Neural cell (in vitro differentiated cells): ENCODE measurements at regions not wholly inside any gene's neighbourhood (a gene's known extent, or its start where the extent isn't known, plus 50 kb on each side); places are given as distances from the start of the nearest gene placed in this dataset.

Experiments
- H2AFZ ChIP-seq: fragments of 200-600, 300-800 bp; sonication (generic), shearing (Covaris generic); 2 replicates; pipeline ENCODE4 v1.6.0; 2014; ENCODE audit warnings: low read depth, mild to moderate bottlenecking, antibody characterized with exemption, low read length, moderate library complexity
- H3F3A ChIP-seq: fragments of 200-600 bp; shearing (Covaris generic); 2 replicates; pipeline ENCODE4 v1.6.1; 2016; ENCODE audit warnings: mild to moderate bottlenecking, moderate library complexity, mixed read lengths, antibody characterized with exemption, low read length; ENCODE audit not compliant: insufficient read depth, poor library complexity, severe bottlenecking
- H3K27ac ChIP-seq: fragments of 200-600, 300-800 bp; sonication (generic), shearing (Covaris generic); 2 replicates; pipeline ENCODE4 v1.5.1; 2014; ENCODE audit warnings: mild to moderate bottlenecking, low read length, moderate library complexity
- H3K27me3 ChIP-seq: fragments of 300-800, 200-600 bp; sonication (generic), shearing (Covaris generic); 2 replicates; pipeline ENCODE4 v1.6.0; 2014; ENCODE audit warnings: mild to moderate bottlenecking, low read depth, low read length, moderate library complexity; ENCODE audit not compliant: insufficient read depth
- H3K36me3 ChIP-seq: fragments of 300-800, 200-600 bp; sonication (generic), shearing (Covaris generic); 2 replicates; pipeline ENCODE4 v1.5.1; 2014; ENCODE audit warnings: mild to moderate bottlenecking, antibody characterized with exemption, low read length, moderate library complexity; ENCODE audit not compliant: insufficient read depth
- H3K4me2 ChIP-seq: fragments of 300-800, 200-600 bp; sonication (generic), shearing (Covaris generic); 2 replicates; pipeline ENCODE4 v1.6.0; 2014; ENCODE audit warnings: mild to moderate bottlenecking, low read length
- H3K4me3 ChIP-seq: fragments of 300-800, 200-600 bp; sonication (generic), shearing (Covaris generic); 2 replicates; pipeline ENCODE4 v1.5.1; 2014; ENCODE audit warnings: mild to moderate bottlenecking, low read length, moderate library complexity
- H3K79me2 ChIP-seq: fragments of 200-600 bp; shearing (Covaris generic); replicated peaks from 2 replicates; pipeline ENCODE4 v1.6.0; 2014; ENCODE audit warnings: mild to moderate bottlenecking, low read length, moderate library complexity; ENCODE audit not compliant: insufficient read depth
- H3K9ac ChIP-seq: fragments of 300-800, 200-600 bp; sonication (generic), shearing (Covaris generic); 2 replicates; pipeline ENCODE4 v1.6.1; 2016; ENCODE audit warnings: mild to moderate bottlenecking, low read length, mixed read lengths
- H3K9me2 ChIP-seq: fragments of 200-600 bp; shearing (Covaris generic); 2 replicates; pipeline ENCODE4 v1.6.1; 2016; ENCODE audit warnings: mild to moderate bottlenecking, low read length, mixed read lengths; ENCODE audit not compliant: insufficient read depth
- H3K9me3 ChIP-seq: fragments of 200-600, 300-800 bp; sonication (generic), shearing (Covaris generic); 2 replicates; pipeline ENCODE4 v1.6.1; 2016; ENCODE audit warnings: mild to moderate bottlenecking, mixed run types, low read length, moderate library complexity, mixed read lengths
- H4K20me1 ChIP-seq: fragments of 200-600 bp; shearing (Covaris generic); 2 replicates; pipeline ENCODE4 v1.6.1; 2016; ENCODE audit warnings: mild to moderate bottlenecking, mixed run types; ENCODE audit not compliant: insufficient read depth
- EP300 ChIP-seq: fragments of 450-650 bp; conservative IDR thresholded peaks from 2 replicates; pipeline ENCODE4 v1.6.1; 2014; ENCODE audit warnings: antibody characterized with exemption, mild to moderate bottlenecking, moderate library complexity; ENCODE audit not compliant: poor library complexity, severe bottlenecking
- EZH2 ChIP-seq: fragments of 200-600, 300-800 bp; shearing (Covaris generic), sonication (generic); IDR thresholded peaks from 2 replicates; pipeline ENCODE4 v1.6.1; 2014; ENCODE audit warnings: antibody characterized with exemption, low read length, borderline replicate concordance, mild to moderate bottlenecking; ENCODE audit not compliant: insufficient read depth, poor library complexity, severe bottlenecking
- MXI1 ChIP-seq: fragments of 450-650 bp; conservative IDR thresholded peaks from 2 replicates; pipeline ENCODE4 v1.6.1; 2014; ENCODE audit warnings: antibody characterized with exemption, mild to moderate bottlenecking; ENCODE audit not compliant: poor library complexity, severe bottlenecking
- POLR2AphosphoS5 ChIP-seq: IDR thresholded peaks from 2 replicates; pipeline ENCODE4 v1.6.1; 2012
- RAD21 ChIP-seq: fragments of 450-650 bp; conservative IDR thresholded peaks from 2 replicates; pipeline ENCODE4 v1.6.1; 2014; ENCODE audit warnings: antibody characterized with exemption, mild to moderate bottlenecking, moderate library complexity
- SMC3 ChIP-seq: fragments of 450-650 bp; conservative IDR thresholded peaks from 2 replicates; pipeline ENCODE4 v1.6.1; 2014; ENCODE audit warnings: antibody characterized with exemption, mild to moderate bottlenecking, moderate library complexity; ENCODE audit not compliant: poor library complexity
- TAF1 ChIP-seq: IDR thresholded peaks from 2 replicates; pipeline ENCODE4 v1.6.1; 2012; ENCODE audit warnings: low read depth
- TF ChIP-seq, protein P1 (sequence below): IDR thresholded peaks from 2 replicates; pipeline ENCODE4 v1.6.1; 2012; ENCODE audit warnings: borderline replicate concordance
- TF ChIP-seq, protein P2 (sequence below): fragments of 450-650 bp; IDR thresholded peaks from 2 replicates; pipeline ENCODE4 v1.5.1; 2014; ENCODE audit warnings: antibody characterized with exemption, mild to moderate bottlenecking, moderate library complexity; ENCODE audit not compliant: poor library complexity, severe bottlenecking

DNA sequence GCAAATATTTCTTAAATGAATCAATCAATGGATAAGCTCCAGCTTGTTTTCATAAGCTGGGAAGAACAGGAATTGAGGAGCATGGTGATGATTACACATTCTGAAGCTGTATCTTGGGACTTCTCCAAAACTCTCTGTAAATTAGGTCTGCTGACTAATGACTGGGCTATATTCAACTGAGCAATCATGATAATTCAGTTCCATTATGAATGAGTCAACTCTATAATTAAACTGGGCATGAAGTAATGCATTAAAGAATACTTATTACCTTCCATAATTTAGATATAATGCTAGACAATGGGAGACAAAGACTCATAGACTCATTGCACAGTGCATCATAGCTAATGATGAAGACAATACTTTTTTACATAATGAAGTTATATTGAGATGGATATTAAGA is 207.4 kb downstream of the CBLN2 start:
- Histone ChIP-seq H3K9me2 (no peaks in the 10 kb centered on the region), H3K27me3 (no peaks in the 10 kb centered on the region)
- TF ChIP-seq SMC3 (no peak), MXI1 (no peak), EP300 (no peak), POLR2AphosphoS5 (no peak), RAD21 (no peak)
- TF ChIP-seq, protein P1, sequence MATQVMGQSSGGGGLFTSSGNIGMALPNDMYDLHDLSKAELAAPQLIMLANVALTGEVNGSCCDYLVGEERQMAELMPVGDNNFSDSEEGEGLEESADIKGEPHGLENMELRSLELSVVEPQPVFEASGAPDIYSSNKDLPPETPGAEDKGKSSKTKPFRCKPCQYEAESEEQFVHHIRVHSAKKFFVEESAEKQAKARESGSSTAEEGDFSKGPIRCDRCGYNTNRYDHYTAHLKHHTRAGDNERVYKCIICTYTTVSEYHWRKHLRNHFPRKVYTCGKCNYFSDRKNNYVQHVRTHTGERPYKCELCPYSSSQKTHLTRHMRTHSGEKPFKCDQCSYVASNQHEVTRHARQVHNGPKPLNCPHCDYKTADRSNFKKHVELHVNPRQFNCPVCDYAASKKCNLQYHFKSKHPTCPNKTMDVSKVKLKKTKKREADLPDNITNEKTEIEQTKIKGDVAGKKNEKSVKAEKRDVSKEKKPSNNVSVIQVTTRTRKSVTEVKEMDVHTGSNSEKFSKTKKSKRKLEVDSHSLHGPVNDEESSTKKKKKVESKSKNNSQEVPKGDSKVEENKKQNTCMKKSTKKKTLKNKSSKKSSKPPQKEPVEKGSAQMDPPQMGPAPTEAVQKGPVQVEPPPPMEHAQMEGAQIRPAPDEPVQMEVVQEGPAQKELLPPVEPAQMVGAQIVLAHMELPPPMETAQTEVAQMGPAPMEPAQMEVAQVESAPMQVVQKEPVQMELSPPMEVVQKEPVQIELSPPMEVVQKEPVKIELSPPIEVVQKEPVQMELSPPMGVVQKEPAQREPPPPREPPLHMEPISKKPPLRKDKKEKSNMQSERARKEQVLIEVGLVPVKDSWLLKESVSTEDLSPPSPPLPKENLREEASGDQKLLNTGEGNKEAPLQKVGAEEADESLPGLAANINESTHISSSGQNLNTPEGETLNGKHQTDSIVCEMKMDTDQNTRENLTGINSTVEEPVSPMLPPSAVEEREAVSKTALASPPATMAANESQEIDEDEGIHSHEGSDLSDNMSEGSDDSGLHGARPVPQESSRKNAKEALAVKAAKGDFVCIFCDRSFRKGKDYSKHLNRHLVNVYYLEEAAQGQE: no peak
- TF ChIP-seq, protein P2, sequence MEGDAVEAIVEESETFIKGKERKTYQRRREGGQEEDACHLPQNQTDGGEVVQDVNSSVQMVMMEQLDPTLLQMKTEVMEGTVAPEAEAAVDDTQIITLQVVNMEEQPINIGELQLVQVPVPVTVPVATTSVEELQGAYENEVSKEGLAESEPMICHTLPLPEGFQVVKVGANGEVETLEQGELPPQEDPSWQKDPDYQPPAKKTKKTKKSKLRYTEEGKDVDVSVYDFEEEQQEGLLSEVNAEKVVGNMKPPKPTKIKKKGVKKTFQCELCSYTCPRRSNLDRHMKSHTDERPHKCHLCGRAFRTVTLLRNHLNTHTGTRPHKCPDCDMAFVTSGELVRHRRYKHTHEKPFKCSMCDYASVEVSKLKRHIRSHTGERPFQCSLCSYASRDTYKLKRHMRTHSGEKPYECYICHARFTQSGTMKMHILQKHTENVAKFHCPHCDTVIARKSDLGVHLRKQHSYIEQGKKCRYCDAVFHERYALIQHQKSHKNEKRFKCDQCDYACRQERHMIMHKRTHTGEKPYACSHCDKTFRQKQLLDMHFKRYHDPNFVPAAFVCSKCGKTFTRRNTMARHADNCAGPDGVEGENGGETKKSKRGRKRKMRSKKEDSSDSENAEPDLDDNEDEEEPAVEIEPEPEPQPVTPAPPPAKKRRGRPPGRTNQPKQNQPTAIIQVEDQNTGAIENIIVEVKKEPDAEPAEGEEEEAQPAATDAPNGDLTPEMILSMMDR: no peak

DNA sequence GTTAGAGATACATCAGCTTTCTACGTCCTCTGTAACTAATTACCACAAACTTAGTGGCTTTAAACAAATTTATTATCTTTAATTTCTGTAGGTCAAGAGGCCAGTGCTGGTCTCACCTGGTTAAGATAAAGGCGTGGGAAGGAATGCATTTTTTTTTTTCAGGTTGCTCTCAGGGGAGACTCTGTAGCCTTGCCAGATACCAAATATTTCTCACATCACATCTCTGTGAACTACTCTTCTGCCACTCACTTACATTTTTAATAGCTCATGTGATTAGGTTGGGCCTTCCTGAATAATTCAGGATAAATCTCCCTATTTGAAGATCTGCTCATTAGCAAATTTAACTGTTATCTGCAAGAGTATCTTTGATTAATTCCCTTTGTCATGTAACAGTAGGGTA is 214.6 kb downstream of the CBLN2 start:
- H3K4me2 ChIP-seq: no peak overlapping the region
- no peaks in the 10 kb centered on the region for H3K36me3 ChIP-seq
- TF ChIP-seq EZH2: no peak
- TF ChIP-seq TAF1: no peak
- no peak for TF ChIP-seq RAD21
- TF ChIP-seq EP300: no peak
- TF ChIP-seq MXI1: no peak
- H3K79me2 ChIP-seq: no peaks in the 10 kb centered on the region
- H2AFZ ChIP-seq: no peak overlapping the region
- H3K9ac ChIP-seq: no peak overlapping the region
- H3K9me2 ChIP-seq: no peaks in the 10 kb centered on the region
- no peaks in the 10 kb centered on the region for H3K9me3 ChIP-seq
- H3K4me3 ChIP-seq: no peak overlapping the region
- H4K20me1 ChIP-seq: no peaks in the 10 kb centered on the region
- no peaks in the 10 kb centered on the region for H3K27me3 ChIP-seq
- no peaks in the 10 kb centered on the region for H3F3A ChIP-seq
- no peak overlapping the region for H3K27ac ChIP-seq

More for the DNA sequence above, 207.4 kb downstream of the CBLN2 start:
- Histone ChIP-seq H3K9me3 (no peaks in the 10 kb centered on the region), H4K20me1 (no peaks in the 10 kb centered on the region), H3K4me3 (no peak overlapping the region), H3K4me2 (no peak overlapping the region), H3K27ac (no peak overlapping the region), H3K36me3 (no peaks in the 10 kb centered on the region), H3K9ac (no peak overlapping the region), H3F3A (no peaks in the 10 kb centered on the region), H2AFZ (no peak overlapping the region), H3K79me2 (no peaks in the 10 kb centered on the region)

DNA sequence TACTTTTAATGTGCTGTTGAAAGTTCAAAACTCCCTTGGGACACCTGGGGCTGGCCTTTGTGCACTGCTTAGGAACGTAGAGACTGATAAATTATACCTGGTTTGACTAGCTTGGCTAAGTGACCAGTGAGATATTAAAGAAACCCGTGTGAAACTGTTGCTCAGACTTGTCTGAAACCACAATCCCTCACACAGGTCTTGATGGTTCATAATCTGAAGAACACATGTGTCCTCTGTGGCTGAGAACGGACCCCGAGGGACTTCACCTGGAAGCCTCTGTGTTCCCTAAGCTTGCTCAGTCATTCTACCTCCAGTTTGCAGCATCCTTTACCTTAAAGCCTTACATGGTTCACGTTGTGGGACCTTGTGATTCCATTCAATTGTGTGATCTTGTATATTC is 218.8 kb downstream of the CBLN2 start:
- Histone ChIP-seq H3K4me2 (no peak overlapping the region), H3K36me3 (no peaks in the 10 kb centered on the region), H3K9me2 (no peaks in the 10 kb centered on the region), H3K27ac (no peak overlapping the region), H3K9ac (no peak overlapping the region), H3K27me3 (no peaks in the 10 kb centered on the region), H3F3A (no peaks in the 10 kb centered on the region), H3K4me3 (no peak overlapping the region), H4K20me1 (no peaks in the 10 kb centered on the region), H3K9me3 (no peaks in the 10 kb centered on the region), H2AFZ (no peak overlapping the region), H3K79me2 (no peaks in the 10 kb centered on the region)
- TF ChIP-seq, protein P1: no peak
- TF ChIP-seq EP300: no peak
- no peak for TF ChIP-seq EZH2
- TF ChIP-seq SMC3: no peak
- TF ChIP-seq TAF1: no peak
- TF ChIP-seq, protein P2: no peak
- TF ChIP-seq POLR2AphosphoS5: no peak
- no peak for TF ChIP-seq RAD21
- no peak for TF ChIP-seq MXI1
